ENCODE measurements at regions not wholly inside any gene's neighbourhood (a gene's known extent, or its start where the extent isn't known, plus 50 kb on each side); places are given as distances from the start of the nearest gene placed in this dataset.

- TF ChIP-seq, protein P1, sequence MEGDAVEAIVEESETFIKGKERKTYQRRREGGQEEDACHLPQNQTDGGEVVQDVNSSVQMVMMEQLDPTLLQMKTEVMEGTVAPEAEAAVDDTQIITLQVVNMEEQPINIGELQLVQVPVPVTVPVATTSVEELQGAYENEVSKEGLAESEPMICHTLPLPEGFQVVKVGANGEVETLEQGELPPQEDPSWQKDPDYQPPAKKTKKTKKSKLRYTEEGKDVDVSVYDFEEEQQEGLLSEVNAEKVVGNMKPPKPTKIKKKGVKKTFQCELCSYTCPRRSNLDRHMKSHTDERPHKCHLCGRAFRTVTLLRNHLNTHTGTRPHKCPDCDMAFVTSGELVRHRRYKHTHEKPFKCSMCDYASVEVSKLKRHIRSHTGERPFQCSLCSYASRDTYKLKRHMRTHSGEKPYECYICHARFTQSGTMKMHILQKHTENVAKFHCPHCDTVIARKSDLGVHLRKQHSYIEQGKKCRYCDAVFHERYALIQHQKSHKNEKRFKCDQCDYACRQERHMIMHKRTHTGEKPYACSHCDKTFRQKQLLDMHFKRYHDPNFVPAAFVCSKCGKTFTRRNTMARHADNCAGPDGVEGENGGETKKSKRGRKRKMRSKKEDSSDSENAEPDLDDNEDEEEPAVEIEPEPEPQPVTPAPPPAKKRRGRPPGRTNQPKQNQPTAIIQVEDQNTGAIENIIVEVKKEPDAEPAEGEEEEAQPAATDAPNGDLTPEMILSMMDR (IDR thresholded peaks at IDR 0.05; ENCODE audit: low read depth, low read length): no peak
- no peak for TF ChIP-seq POLR2A (IDR thresholded peaks at IDR 0.05; ENCODE audit: extremely low read depth, insufficient read length)
These were observed 230.8 kb downstream of the DLEU7 start for GRCh38 chr13:50612717-50613116.
